UCSD-AML1 (cell line): ENCODE measurements at regions not wholly inside any gene's neighbourhood (a gene's known extent, or its start where the extent isn't known, plus 50 kb on each side); places are given as distances from the start of the nearest gene placed in this dataset.

ENCODE experiments used
- DNase-seq: peaks from one replicate; lab custom pipeline; 2025; ENCODE audit not compliant: unreplicated experiment; lab: John Stamatoyannopoulos, UW

GRCh38 chr11:82676483-82677094 lies 57.1 kb downstream of the FAM181B start:
- DNase-seq, result no peak

GRCh38 chr11:82675838-82676237 lies 57.8 kb downstream of the FAM181B start:
- no peak for DNase-seq

- no peak for DNase-seq
Observed at GRCh38 chr11:82673631-82674030, 60.0 kb downstream of the FAM181B start.

GRCh38 chr11:82671451-82671850 lies 62.2 kb downstream of the FAM181B start:
- DNase-seq, result no peak

GRCh38 chr11:82663535-82663934 lies 70.1 kb downstream of the FAM181B start:
- DNase-seq, result no peak

GRCh38 chr11:82653752-82654151 lies 79.9 kb downstream of the FAM181B start:
- DNase-seq, result no peak

- no peak for DNase-seq
Observed at GRCh38 chr11:82639251-82639650, 94.4 kb downstream of the FAM181B start.

- DNase-seq, result no peak
Observed at GRCh38 chr11:82636615-82637014, 97.0 kb downstream of the FAM181B start.

- no peak for DNase-seq
Observed at GRCh38 chr11:82634091-82634490, 99.6 kb downstream of the FAM181B start.

- no peak for DNase-seq
Observed at GRCh38 chr11:82631722-82632630, 101.7 kb downstream of the FAM181B start.

- DNase-seq, result no peak
Observed at GRCh38 chr11:82610671-82611070, 123.0 kb downstream of the FAM181B start.

GRCh38 chr11:82606738-82607137 lies 126.9 kb downstream of the FAM181B start:
- DNase-seq, result no peak

GRCh38 chr11:82601711-82602110 lies 132.0 kb downstream of the FAM181B start:
- DNase-seq, result no peak

- DNase-seq, result no peak
Observed at GRCh38 chr11:82599836-82600235, 133.8 kb downstream of the FAM181B start.

- no peak for DNase-seq
Observed at GRCh38 chr11:82586581-82586980, 147.1 kb downstream of the FAM181B start.

GRCh38 chr11:82577246-82577645 lies 156.4 kb downstream of the FAM181B start:
- DNase-seq, result no peak

- DNase-seq, result no peak
Observed at GRCh38 chr11:82560836-82561235, 172.8 kb downstream of the FAM181B start.

GRCh38 chr11:82559609-82560008 lies 174.1 kb downstream of the FAM181B start:
- no peak for DNase-seq

- no peak for DNase-seq
Observed at GRCh38 chr11:82557274-82557673, 176.4 kb downstream of the FAM181B start.

- DNase-seq, result no peak
Observed at GRCh38 chr11:82556210-82556609, 177.5 kb downstream of the FAM181B start.

GRCh38 chr11:82546661-82547557 lies 186.8 kb downstream of the FAM181B start:
- DNase-seq, result no peak
